D721Med (cell line): ENCODE measurements at regions not wholly inside any gene's neighbourhood (a gene's known extent, or its start where the extent isn't known, plus 50 kb on each side); places are given as distances from the start of the nearest gene placed in this dataset.

Experiments used
- DNase-seq: peaks from one replicate; pipeline ENCODE4 v3.0.0; 2011; ENCODE audit warnings: low spot score; ENCODE audit not compliant: insufficient read length
- FAIRE-seq: peaks from 2 replicates; lab custom pipeline; 2011; peaks lifted over from hg19 to GRCh38; lab: Jason Lieb, UNC
- CTCF ChIP-seq: IDR thresholded peaks from 2 replicates; pipeline ENCODE4 v1.5.1; 2012; ENCODE audit warnings: mild to moderate bottlenecking, control low read depth; ENCODE audit not compliant: insufficient read depth; ENCODE audit errors: missing control alignments

- FAIRE-seq: no peak
- no peak for TF ChIP-seq CTCF
These were observed 57.4 kb upstream of the JAK2 start for GRCh38 chr9:4927701-4928100.

GRCh38 chr9:4929917-4930316, 55.2 kb upstream of the JAK2 start:
- FAIRE-seq: no peak
- DNase-seq: no peak
- no peak for TF ChIP-seq CTCF

More at GRCh38 chr9:4927701-4928100, 57.4 kb upstream of the JAK2 start:
- DNase-seq: no peak

GRCh38 chr9:4932681-4933080, 52.4 kb upstream of the JAK2 start:
- TF ChIP-seq CTCF: no peak
- FAIRE-seq (no peak), DNase-seq (no peak)

GRCh38 chr9:4933177-4933576, 51.9 kb upstream of the JAK2 start:
- DNase-seq: no peak
- FAIRE-seq: no peak
- TF ChIP-seq CTCF: no peak

GRCh38 chr9:4933861-4934260, 51.2 kb upstream of the JAK2 start:
- DNase-seq (no peak), FAIRE-seq (no peak)
- no peak for TF ChIP-seq CTCF

- no peak for DNase-seq
- no peak for FAIRE-seq
- TF ChIP-seq CTCF: no peak
These were observed 49.9 kb upstream of the JAK2 start for GRCh38 chr9:4935001-4935672.
